Neural progenitor cell (in vitro differentiated cells): ENCODE measurements at regions not wholly inside any gene's neighbourhood (a gene's known extent, or its start where the extent isn't known, plus 50 kb on each side); places are given as distances from the start of the nearest gene placed in this dataset.

Experiments
- EZH2 ChIP-seq: fragments of 200-600 bp; sonication (generic); IDR thresholded peaks from 2 replicates; pipeline ENCODE4 v1.6.1; 2017; ENCODE audit warnings: antibody characterized with exemption, mild to moderate bottlenecking, moderate library complexity
- TF ChIP-seq, protein P1 (sequence below): fragments of 200-600 bp; sonication (generic); IDR thresholded peaks from 2 replicates; pipeline ENCODE4 v1.5.1; 2017; ENCODE audit warnings: antibody characterized with exemption, mild to moderate bottlenecking

DNA sequence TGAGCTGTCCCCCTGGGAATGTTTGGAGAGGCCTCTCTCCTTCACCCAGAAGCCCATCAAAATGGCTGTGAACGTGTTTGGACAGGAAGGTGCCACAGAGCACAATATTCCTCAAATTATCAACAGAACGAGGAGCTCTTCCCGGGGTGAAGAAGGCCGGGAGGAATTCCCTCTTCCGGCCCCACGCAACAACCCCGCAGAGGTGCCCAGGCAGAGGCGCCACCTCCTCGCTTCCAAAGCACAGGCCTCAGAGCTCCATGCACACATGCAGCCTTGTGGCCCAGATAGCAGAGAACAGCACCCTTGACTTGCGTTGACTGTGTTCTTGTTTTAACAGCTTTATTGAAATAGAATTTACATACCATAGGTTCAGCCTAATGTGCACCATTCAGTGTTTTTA, 152.5 kb upstream of the SALL3 start:
- TF ChIP-seq, protein P1, sequence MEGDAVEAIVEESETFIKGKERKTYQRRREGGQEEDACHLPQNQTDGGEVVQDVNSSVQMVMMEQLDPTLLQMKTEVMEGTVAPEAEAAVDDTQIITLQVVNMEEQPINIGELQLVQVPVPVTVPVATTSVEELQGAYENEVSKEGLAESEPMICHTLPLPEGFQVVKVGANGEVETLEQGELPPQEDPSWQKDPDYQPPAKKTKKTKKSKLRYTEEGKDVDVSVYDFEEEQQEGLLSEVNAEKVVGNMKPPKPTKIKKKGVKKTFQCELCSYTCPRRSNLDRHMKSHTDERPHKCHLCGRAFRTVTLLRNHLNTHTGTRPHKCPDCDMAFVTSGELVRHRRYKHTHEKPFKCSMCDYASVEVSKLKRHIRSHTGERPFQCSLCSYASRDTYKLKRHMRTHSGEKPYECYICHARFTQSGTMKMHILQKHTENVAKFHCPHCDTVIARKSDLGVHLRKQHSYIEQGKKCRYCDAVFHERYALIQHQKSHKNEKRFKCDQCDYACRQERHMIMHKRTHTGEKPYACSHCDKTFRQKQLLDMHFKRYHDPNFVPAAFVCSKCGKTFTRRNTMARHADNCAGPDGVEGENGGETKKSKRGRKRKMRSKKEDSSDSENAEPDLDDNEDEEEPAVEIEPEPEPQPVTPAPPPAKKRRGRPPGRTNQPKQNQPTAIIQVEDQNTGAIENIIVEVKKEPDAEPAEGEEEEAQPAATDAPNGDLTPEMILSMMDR = no peak
- no peak for TF ChIP-seq EZH2
